ENCODE measurements at regions not wholly inside any gene's neighbourhood (a gene's known extent, or its start where the extent isn't known, plus 50 kb on each side); places are given as distances from the start of the nearest gene placed in this dataset.

DNA sequence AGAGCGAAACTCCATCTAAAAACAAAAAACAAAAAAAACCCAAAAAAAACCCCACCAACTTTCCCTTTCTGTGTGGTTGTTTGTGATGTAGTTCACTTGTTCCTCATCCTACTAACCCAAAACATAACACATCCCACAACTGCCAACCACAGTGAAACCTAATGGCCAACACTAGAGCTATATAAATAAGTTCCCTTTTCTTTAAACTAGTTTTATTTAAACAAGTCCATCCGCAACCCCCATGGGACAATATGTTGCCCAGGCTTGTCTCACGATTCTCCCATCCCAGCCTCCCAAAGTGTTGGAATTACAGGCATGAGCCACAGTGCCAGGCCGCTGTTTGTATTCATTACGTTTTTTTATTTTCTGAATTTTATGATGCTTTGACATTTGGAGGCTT, 71.2 kb upstream of the ADGRE5 start (continued):
- TF ChIP-seq, protein P1, sequence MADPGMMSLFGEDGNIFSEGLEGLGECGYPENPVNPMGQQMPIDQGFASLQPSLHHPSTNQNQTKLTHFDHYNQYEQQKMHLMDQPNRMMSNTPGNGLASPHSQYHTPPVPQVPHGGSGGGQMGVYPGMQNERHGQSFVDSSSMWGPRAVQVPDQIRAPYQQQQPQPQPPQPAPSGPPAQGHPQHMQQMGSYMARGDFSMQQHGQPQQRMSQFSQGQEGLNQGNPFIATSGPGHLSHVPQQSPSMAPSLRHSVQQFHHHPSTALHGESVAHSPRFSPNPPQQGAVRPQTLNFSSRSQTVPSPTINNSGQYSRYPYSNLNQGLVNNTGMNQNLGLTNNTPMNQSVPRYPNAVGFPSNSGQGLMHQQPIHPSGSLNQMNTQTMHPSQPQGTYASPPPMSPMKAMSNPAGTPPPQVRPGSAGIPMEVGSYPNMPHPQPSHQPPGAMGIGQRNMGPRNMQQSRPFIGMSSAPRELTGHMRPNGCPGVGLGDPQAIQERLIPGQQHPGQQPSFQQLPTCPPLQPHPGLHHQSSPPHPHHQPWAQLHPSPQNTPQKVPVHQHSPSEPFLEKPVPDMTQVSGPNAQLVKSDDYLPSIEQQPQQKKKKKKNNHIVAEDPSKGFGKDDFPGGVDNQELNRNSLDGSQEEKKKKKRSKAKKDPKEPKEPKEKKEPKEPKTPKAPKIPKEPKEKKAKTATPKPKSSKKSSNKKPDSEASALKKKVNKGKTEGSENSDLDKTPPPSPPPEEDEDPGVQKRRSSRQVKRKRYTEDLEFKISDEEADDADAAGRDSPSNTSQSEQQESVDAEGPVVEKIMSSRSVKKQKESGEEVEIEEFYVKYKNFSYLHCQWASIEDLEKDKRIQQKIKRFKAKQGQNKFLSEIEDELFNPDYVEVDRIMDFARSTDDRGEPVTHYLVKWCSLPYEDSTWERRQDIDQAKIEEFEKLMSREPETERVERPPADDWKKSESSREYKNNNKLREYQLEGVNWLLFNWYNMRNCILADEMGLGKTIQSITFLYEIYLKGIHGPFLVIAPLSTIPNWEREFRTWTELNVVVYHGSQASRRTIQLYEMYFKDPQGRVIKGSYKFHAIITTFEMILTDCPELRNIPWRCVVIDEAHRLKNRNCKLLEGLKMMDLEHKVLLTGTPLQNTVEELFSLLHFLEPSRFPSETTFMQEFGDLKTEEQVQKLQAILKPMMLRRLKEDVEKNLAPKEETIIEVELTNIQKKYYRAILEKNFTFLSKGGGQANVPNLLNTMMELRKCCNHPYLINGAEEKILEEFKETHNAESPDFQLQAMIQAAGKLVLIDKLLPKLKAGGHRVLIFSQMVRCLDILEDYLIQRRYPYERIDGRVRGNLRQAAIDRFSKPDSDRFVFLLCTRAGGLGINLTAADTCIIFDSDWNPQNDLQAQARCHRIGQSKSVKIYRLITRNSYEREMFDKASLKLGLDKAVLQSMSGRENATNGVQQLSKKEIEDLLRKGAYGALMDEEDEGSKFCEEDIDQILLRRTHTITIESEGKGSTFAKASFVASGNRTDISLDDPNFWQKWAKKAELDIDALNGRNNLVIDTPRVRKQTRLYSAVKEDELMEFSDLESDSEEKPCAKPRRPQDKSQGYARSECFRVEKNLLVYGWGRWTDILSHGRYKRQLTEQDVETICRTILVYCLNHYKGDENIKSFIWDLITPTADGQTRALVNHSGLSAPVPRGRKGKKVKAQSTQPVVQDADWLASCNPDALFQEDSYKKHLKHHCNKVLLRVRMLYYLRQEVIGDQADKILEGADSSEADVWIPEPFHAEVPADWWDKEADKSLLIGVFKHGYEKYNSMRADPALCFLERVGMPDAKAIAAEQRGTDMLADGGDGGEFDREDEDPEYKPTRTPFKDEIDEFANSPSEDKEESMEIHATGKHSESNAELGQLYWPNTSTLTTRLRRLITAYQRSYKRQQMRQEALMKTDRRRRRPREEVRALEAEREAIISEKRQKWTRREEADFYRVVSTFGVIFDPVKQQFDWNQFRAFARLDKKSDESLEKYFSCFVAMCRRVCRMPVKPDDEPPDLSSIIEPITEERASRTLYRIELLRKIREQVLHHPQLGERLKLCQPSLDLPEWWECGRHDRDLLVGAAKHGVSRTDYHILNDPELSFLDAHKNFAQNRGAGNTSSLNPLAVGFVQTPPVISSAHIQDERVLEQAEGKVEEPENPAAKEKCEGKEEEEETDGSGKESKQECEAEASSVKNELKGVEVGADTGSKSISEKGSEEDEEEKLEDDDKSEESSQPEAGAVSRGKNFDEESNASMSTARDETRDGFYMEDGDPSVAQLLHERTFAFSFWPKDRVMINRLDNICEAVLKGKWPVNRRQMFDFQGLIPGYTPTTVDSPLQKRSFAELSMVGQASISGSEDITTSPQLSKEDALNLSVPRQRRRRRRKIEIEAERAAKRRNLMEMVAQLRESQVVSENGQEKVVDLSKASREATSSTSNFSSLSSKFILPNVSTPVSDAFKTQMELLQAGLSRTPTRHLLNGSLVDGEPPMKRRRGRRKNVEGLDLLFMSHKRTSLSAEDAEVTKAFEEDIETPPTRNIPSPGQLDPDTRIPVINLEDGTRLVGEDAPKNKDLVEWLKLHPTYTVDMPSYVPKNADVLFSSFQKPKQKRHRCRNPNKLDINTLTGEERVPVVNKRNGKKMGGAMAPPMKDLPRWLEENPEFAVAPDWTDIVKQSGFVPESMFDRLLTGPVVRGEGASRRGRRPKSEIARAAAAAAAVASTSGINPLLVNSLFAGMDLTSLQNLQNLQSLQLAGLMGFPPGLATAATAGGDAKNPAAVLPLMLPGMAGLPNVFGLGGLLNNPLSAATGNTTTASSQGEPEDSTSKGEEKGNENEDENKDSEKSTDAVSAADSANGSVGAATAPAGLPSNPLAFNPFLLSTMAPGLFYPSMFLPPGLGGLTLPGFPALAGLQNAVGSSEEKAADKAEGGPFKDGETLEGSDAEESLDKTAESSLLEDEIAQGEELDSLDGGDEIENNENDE (IDR thresholded peaks at IDR 0.05; ENCODE audit: insufficient replicate concordance, low read length) = no peak
- TF ChIP-seq TBP (IDR thresholded peaks at IDR 0.05; ENCODE audit: low read depth, low read length) (no peak), RAD21 (IDR thresholded peaks at IDR 0.05 in 1 of 2, conservative IDR thresholded peaks at IDR 0.05 in 1 of 2; ENCODE audit: low read depth in 2 of 2, low read length in 2 of 2) (no peak), SIN3A (conservative IDR thresholded peaks at IDR 0.05 in 1 of 2, IDR thresholded peaks at IDR 0.05 in 1 of 2; ENCODE audit: low read depth in 1 of 2, low read length in 2 of 2) (no peak), TEAD4 (IDR thresholded peaks at IDR 0.05; ENCODE audit: low read depth, low read length) (no peak), CBX5 (IDR thresholded peaks at IDR 0.05; ENCODE audit: low read depth, low read length) (no peak)
- TF ChIP-seq, protein P2, sequence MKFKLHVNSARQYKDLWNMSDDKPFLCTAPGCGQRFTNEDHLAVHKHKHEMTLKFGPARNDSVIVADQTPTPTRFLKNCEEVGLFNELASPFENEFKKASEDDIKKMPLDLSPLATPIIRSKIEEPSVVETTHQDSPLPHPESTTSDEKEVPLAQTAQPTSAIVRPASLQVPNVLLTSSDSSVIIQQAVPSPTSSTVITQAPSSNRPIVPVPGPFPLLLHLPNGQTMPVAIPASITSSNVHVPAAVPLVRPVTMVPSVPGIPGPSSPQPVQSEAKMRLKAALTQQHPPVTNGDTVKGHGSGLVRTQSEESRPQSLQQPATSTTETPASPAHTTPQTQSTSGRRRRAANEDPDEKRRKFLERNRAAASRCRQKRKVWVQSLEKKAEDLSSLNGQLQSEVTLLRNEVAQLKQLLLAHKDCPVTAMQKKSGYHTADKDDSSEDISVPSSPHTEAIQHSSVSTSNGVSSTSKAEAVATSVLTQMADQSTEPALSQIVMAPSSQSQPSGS (IDR thresholded peaks at IDR 0.05; ENCODE audit: low read length) = no peak

Measured in H1 (cell line).